HG02970 (cell line): ENCODE measurements at regions not wholly inside any gene's neighbourhood (a gene's known extent, or its start where the extent isn't known, plus 50 kb on each side); places are given as distances from the start of the nearest gene placed in this dataset.
"Not testable (repeated sequence)": the region's sequence is repeated elsewhere in the genome, so short reads cannot be mapped to it uniquely, and the experiment has no call there.

ENCODE experiments used
- ATAC-seq: cut with Tn5 transposase; IDR thresholded peaks from one replicate; pipeline ENCODE4 v1.9.1; 2021; ENCODE audit warnings: mild to moderate bottlenecking, moderate library complexity, moderate number of reproducible peaks; ENCODE audit not compliant: unreplicated experiment, low FRiP score

DNA sequence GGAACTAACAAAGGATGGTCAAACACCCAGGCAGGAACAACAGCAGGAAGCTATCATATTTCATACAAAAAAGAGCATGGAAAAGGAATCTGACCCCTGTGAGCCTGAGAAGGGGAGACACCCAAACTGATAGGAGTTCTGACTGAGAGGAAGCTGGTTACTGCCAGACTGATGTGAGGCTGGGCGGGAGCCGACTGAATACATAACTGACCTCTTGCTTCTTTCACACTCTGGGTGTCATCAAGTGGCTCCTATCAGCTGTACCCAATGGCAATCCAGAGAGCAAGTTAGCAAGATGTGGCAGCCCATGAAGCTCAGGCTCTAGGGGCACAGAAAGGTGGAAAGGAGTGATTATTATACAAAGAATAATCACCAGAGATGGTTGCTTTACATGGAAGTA, 795.1 kb upstream of the HS3ST5 start:
- ATAC-seq = no peak

DNA sequence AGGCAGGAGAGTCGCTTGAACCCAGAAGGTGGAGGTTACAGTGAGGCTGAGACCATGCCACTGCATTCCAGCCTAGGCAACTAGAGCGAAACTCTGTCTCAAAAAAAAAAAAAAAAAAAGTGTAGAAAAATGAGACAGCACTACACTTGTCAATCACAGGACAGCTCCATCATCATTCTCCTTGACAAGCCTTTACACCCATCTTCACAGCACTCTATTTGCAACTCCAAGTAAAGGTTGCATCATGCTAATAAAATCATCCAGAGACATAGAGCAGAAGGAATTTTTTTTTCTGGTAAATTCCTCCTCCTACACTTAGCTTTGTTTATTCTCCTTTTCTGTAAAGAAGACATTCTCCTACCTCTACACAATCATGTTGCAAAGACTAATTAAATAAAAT, 791.0 kb upstream of the HS3ST5 start:
- no peak for ATAC-seq

DNA sequence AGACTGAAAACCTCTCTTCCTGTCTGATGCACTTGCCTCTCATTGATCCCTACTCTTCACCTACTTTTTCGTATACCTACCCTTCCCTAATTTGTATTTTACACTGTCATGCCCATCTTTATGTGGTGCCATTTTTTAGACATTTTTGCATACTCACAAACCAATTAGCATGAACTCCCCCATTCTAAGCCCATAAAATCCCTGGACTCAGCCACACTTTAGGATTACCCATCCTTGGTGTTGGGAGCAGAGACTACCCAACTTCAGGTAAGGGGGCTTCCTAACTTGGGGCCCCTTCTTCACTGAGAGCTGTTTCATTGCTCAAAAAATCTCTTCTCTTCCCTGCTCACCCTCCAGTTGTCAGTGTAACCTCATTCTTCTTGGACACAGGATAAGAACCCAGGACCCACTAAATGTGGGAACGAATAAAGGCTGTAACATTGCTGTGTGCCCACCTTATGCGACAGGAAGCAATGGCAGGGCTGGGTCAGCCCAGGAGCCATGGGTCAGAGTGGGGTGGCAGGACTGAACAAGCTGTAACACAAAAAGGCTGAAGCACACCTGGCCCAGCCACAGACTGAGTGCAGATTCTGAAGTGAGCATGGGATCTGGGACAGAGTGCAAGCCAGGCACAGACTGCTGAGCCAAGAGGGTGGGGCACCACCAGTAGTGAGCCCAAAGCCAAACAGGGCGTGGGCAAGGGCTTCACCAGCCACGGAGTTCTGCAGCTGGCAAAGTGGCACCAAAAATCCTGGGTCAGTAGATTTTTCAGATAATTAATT, 789.1 kb upstream of the HS3ST5 start:
- ATAC-seq = no peak

GRCh38 chr6:115121513-115121912, 778.7 kb upstream of the HS3ST5 start:
- not testable (repeated sequence) for ATAC-seq

DNA sequence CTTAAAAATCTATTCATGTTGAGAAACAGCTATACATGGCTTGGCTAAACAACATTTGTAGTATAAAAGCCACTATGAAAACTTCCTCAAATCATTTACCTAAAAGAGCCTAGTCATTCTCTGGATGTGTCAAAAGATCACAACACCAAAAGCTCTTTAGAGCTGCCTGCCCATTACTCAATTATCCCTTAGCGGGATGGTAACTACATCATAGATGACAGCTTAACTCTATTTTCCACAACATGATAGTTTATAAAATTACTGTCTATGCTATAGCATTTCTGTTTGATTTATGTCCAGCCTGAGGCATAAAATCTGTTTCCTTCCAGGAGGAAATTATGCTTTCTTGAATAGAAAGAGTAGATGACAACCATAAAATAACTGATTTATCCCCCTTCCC, 777.6 kb upstream of the HS3ST5 start:
- ATAC-seq = no peak

- no peak for ATAC-seq
Measured at GRCh38 chr6:115091461-115091860, 748.6 kb upstream of the HS3ST5 start.

DNA sequence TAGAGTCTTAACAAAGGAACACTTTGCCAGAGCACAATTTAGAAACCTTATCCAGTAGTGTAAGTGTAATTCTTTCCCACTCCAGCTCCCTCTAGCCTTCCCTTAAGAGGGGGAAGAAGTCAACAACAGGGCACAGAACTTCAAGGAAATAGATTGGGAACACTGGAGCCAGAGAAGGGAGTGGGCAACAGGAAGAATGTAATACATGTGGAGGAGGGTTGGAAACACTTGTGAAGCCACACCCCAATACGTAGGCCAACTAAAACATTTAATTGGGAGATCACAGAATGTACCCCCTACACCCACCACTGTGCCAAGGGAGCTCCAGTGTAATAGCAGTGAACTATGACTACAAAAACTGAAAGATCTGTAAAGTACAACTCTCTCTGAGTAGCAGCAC, 735.7 kb upstream of the HS3ST5 start:
- ATAC-seq = no peak

- no peak for ATAC-seq
Measured at GRCh38 chr6:115071962-115072361, 729.1 kb upstream of the HS3ST5 start.

DNA sequence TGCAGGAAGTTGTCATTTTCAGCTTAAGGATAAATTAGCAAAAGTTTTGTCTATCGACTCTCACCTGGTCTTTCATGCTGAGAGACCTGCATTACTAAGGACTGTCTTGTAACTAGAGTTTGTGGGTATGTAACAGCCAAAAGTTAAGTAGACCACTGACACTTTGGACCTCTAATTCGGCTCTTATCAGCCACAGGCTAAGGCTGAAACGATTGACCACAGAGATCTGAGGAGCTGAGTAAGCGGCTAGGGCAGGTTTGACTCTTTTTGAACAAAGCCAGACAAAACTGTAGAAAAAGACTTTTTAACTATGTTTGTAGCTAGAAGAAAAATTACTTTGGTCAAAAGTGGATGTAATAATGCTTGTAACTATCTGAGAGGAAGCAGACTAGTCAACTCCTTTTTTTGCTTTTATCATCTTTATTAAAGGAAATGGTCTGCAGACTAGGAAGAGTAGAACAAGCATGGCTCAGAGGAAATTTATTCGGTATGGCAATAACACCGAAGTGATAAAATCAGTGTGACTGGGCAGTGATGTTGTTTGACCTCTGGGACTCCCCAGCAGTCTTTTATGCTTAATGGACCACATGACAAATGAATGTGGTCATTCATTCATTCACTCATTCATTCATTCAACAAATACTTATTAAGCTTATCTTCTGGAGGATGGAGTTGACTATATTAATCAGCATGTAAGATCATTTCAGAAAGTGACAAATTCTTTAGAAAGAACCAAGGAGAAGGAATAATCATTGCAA, 725.0 kb upstream of the HS3ST5 start:
- ATAC-seq = no peak

GRCh38 chr6:115064680-115065079, 721.9 kb upstream of the HS3ST5 start:
- no peak for ATAC-seq

DNA sequence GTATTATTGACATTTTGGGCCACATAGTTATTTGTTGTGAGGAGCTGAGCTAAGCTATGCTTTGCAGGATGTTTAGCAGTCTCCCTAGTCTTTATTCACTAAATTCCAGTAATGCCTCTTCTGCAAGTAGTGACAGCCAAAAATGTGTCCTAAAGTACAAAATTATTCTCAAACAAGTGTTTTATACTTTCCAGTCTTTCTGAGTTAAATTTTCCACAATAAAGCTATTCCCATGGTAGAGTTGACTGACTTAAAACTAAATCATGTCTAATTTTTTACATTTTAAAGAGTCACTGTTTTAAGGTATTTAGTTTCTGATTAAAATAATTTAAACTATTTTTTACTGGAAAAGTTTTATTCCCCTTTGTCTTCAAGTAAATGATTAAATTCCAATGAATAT, 717.8 kb upstream of the HS3ST5 start:
- ATAC-seq = no peak

DNA sequence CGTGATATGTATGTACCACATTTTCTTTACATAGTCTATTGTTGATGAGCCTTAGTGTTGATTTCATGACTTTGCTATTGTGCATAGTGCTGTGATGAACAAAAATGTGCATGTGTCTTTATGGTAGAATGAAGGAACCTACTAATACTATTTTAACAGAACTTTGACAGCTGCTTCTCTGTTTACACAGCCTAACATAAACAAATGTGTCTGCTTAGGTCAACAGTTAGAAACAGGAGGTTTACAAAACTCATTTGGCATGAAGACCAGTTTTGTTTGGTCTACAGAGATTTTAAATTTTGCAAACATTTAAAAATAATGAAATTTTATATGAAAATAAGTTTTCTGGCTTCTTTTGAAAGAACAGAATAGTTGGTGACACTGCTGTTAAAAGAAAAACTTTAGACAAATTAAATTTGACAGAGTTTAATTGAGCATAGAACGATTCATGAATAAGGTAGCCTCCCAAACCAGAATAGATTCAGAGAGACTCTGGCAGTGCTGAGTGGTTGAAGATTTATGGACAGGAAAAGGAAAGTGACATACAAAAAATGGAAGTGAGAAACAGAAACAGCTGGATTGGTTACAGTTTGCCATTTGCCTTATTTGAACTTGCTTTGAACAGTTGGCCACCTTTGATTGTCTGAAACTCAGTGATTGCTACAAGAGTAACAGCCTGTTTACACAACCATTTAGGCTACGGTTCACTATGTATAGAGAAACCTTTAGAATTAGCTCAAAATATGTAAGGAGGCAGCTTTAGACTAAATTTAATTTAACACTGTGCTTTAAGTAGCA, 715.8 kb upstream of the HS3ST5 start:
- no peak for ATAC-seq

- ATAC-seq = no peak
Measured at GRCh38 chr6:115055579-115055978, 712.8 kb upstream of the HS3ST5 start.

- not testable (repeated sequence) for ATAC-seq
Measured at GRCh38 chr6:115054242-115054641, 711.4 kb upstream of the HS3ST5 start.

GRCh38 chr6:115053169-115053860, 710.5 kb upstream of the HS3ST5 start:
- no peak for ATAC-seq

GRCh38 chr6:115016593-115016992, 673.8 kb upstream of the HS3ST5 start:
- ATAC-seq = no peak

- no peak for ATAC-seq
Measured at GRCh38 chr6:115004982-115005381, 662.2 kb upstream of the HS3ST5 start.

- no peak for ATAC-seq
Measured at GRCh38 chr6:115004204-115004603, 661.4 kb upstream of the HS3ST5 start.

- no peak for ATAC-seq
Measured at GRCh38 chr6:115001731-115002350, 659.0 kb upstream of the HS3ST5 start.

DNA sequence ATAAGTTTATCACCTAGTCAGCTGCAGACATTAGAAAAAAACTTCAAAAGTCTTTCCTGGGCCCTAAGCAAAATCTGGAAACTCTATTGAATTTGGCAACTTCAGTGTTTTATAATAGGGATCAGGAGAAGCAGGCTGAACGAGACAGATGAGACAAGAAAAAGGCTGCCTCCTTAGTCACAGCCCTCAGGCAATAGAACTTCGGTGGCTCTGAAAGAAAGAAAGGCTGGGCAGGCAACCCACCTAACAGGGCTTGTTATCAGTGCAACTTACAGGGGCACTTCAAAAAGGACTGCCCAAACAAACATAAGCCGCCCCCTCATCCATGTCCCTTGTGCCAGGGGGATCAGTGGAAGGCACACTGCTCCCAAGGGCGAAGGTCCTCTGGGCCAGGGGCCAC, 657.9 kb upstream of the HS3ST5 start:
- ATAC-seq = no peak
